GM18909 (cell line): ENCODE measurements at regions not wholly inside any gene's neighbourhood (a gene's known extent, or its start where the extent isn't known, plus 50 kb on each side); places are given as distances from the start of the nearest gene placed in this dataset.
"Not testable (repeated sequence)": the region's sequence is repeated elsewhere in the genome, so short reads cannot be mapped to it uniquely, and the experiment has no call there.

Experiments used
- ATAC-seq: cut with Tn5 transposase; IDR thresholded peaks from one replicate; pipeline ENCODE4 v1.9.1; 2021; ENCODE audit warnings: mild to moderate bottlenecking; ENCODE audit not compliant: unreplicated experiment, poor library complexity

DNA sequence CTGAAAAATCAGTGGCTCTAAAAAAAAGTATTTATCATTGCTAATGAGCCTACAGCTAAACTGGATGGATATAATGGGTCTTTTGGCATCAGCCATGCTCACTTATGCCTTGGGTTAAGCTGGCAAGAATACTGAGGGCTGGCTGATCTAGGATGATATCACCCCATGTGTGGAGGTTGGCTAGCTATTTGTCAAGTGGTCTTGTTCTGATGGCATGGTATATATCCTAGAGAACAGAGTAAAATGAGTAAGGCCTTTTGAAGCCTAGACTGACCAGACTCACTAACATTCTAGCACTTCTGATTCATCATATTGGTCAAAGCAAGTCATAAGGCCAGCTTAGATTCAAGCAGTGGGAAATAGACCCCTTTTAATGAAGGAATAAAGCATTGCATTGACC lies 383.0 kb downstream of the SLITRK1 start:
- no peak for ATAC-seq

DNA sequence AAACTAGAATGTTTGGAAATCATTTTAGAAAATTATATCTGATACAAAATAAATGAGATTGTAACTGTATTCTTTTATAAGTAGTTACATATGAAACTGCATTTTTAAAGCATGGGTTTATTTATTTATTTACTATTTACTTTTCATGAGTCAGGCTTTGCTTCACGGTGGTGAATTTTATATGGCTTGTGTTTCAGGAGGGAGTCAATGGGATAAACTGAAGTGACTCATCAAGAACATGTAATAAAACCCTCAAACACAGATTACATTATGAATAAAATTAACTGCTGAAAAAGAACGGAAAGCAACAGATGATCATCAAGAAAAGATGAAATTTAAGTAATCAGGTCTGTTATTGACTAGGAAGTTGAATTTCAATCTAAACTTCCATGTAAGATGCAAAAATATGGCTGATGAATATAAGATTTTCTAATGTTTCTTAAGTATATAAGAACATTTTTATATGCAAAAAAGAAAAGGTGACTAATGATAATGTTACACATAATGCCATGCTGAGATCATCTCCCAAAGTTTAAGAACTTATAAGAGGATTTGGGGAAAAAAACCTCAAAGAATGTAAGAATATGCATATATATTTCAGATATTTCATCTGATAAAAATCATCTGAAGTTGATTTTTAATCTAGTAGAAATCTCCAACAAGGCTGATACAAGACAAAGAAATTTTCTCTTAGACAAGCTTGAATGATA lies 383.6 kb downstream of the SLITRK1 start:
- no peak for ATAC-seq

DNA sequence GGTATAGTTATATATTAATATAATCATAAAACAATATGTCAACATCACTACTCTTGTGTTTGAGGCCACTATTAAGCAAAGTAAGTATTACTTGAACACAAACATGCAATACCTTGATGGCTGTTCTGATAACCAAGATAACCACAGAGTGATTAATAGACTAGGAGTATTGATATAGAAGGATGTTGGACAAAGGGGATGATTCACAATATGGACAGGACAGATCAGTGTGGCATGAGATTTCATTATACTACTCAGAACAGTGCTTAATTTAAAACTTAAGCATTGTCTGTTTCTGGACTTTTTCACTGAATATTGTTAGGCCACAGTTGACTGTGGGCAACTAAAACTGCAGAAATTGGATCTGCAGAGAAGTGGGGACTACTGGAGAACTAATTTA lies 384.2 kb downstream of the SLITRK1 start:
- no peak for ATAC-seq

DNA sequence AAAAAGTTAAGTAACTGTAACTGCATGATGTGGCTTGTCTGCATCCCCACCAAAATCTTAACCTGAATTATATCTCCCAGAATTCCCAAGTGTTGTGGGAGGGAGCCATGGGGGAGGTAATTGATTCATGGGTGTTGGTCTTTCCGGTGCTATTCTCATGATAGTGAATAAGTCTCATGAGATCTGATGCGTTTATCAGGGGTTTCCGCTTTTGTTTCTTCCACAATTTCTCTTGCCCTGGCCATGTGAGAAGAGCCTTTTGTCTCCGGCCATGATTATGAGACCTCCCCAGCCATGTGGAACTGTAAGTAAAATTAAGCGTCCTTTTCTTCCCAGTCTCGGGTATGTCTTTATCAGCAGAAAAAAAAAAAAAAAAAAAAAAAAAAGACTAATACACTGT lies 385.8 kb downstream of the SLITRK1 start:
- no peak for ATAC-seq

DNA sequence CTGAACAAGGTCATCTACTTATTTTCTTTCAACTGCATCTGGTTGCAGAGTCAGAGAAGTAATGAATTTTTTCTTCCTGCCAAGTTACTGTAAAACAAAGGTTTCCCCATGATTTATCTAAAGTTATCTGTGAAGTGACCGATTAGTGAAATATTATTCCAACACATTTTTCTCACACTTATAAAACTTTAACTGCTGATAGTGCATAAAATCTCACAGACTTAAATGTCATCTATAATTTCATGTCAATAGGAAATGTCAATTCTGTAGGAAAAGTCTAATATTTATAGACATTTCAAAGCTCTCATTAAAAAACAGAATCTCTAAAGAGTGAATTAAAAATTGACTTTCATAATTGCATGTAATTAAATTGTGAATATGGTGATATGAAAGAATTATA lies 397.2 kb downstream of the SLITRK1 start:
- ATAC-seq = no peak

DNA sequence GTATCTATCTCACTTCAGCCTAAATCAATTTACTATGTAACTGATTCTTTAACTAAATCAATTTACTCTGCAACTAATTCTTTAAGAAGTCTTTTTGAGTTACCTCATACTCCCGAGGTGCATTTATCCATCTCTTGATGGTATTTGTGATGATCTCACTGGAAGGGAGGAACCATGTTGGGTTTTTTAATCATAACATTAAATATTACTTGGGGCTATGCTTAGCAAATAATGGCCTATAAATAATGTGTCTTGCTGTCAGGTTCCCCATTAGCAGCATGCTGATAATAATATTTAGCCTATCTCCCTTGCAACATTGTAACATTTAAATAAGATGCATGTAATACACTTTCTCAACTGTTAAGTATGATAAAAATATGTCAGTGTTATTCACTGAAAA lies 411.3 kb downstream of the SLITRK1 start:
- no peak for ATAC-seq

DNA sequence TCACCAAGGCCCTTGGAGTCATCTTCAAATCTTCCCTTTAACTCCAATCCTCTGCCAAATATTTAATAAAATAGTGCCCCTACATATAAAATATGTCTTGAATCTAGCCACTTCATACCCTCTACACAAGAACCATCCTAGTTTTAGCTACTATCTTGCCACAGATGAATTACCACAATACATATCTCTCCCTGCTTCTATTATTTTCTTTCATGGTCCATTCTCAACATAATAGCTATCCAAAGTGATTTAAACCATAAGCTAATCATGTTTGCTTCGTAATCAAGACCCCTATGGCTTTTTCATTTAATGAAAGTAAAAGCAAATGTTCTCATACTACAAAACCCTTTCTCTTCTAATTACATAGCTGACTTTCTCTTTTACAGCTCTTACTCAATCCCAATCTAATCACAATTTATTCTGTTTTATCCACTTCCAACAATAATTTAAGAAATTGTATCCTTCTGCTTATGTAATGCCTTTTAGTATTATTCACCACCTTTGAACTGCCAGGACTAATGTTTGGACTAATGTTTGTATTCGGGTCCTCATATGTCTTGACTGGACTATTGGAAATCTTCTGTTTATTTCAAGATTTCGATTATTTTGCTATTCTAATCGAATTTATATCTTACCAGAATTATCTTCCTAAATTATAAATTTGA lies 412.0 kb downstream of the SLITRK1 start:
- no peak for ATAC-seq

DNA sequence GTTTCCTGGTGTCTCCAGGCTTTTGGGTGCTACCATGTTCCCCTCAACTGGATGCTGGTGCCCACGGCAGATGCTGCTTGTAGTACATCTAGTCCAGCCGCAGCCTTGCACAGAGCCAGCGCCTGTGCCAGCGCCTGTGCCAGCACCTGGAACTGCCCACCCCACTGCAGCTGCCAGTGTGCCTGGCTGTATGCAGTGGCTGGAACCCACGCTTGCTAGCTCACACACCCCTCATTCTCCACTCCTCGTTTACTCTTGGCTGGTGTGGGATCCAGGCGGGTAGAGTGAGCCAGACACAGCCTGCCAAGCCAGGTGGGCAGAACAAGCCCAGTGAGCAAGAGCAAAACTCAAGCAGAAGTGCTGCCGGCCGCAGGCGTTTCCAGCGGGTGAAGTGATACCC lies 428.6 kb downstream of the SLITRK1 start:
- ATAC-seq = no peak

DNA sequence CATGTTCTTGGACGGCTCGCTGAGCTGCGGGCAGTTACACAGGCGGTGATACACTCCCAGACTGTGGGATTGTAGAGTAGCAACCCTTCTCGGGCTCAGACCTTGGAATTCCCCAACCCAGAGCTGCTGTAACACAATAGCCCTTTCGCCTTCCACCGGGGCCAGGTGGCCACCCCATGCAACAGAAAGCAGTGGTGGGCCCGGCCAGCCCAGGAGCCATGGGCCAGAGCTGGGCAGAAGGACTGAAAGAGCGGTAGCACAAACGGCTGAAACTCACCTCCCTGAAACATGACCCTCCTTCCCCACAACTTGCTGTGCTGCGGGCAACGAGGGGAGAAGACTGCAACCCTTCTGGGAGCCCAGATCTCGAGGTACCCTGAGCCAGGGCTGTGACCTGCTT lies 429.0 kb downstream of the SLITRK1 start:
- no peak for ATAC-seq

DNA sequence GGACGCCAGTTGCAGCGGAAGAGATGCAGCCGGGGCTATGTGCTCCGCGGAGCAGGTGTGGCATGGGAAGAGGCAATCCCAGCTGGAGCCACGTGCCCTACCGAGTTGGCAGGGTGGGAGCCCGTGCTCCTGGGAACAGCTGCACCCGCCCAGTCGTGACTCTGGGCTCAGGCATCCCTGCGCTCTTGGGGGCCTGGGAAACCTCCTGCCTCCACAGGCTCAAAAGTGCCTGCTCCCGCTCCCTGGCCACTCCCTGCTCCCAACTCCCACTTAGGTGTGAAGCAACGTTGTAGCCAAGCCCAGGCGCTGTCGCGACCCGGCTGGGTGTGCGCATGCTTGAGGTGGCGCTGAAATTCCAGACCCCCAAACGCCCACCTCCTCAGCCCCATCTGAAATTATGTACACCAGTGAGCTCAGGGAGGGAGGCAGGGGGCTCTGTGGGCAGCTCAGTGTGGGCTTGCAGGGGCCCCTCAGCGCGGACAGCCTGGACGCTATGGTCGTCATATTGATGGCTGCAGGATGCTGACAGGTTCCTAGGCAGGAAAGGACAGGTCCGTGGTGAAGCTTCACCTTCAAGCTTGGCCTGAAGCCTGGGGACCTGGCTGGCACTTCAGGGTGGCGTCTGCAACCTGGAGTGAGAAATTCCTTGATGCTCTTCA lies 429.9 kb downstream of the SLITRK1 start:
- no peak for ATAC-seq

DNA sequence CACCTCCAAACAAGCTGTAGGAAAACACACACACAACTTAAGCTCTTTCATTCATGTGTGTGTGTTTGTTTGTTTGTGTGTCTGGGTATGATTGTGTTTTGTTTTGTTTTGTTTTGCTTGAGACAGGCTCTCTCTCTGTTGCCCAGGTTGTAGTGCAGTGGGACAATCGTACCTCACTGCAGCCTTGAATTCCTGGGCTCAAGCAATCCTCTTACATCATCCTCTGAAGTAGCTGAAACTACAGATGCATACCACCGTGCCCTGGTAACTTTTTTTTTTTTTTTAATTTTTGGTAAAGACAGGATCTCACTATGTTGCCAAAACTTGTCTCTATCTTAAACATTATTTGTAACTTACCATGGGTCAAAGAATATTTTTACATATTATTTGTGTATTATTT lies 431.7 kb downstream of the SLITRK1 start:
- ATAC-seq = no peak

DNA sequence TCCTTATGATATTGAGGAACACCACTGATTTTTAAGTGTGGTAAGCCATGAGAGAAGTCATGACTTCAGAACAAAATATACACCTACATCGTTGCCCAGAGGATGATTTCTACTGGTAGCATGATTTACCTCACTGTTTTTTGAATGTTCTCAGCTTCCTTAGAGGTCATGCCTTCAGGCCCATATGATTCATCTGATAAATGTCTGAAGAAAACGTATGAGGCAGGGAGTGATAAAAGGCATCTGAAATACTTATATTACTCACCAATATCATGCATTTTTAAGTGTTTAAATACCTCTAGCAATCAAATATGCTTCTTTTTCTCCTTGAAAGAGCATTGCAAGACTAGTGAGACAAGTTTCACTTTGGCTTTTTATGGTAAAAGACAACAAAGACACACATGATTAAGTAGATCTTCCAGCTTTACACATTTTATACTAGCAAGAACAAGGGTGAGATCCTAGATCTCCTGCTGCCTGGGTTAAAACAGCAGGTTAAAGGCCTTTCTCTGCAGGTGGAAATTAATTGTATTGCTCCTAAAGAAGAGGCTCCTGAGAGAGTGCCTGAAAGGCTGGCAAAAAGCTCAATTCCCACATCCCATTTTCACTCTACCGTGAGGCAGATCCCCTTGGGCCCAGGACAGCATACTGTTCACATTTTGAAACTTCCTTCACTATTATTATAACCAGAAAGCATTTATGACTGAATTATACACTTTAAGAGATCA lies 432.4 kb downstream of the SLITRK1 start:
- no peak for ATAC-seq

DNA sequence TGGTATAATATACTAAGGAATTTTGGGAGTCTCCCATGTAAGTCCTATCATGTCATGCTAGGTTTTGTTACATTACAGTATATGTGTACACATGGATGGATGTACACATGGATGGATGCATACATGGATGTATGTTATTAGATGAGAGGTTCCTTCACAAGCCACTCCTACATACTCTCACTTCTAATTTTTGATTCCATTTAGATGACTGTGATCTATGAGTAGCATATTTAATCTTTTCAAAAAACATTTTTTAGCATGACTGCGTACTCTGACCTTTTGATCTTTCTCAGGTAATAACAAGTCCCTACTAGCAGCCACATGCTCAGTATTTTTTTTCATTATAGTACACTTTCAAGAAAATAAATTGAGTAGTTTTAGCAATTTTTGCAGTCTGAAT lies 441.8 kb downstream of the SLITRK1 start:
- ATAC-seq = no peak

DNA sequence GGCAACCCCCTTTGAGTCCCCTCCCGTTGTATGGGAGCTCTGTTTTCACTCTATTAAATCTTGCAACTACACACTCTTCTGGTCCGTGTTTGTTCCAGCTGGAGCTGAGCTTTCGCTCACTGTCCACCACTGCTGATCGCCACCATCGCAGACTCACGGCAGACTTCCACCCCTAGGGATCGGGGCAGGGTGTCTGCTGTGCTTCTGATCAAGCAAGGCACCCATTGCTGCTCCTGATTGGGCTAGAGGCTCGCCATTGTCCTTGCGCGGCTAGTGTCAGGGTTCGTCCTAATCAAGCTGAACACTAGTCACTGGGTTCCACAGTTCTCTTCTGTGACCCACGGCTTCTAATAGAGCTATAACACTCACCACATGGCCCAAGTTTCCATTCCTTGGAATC lies 442.8 kb downstream of the SLITRK1 start:
- ATAC-seq = not testable (repeated sequence)

DNA sequence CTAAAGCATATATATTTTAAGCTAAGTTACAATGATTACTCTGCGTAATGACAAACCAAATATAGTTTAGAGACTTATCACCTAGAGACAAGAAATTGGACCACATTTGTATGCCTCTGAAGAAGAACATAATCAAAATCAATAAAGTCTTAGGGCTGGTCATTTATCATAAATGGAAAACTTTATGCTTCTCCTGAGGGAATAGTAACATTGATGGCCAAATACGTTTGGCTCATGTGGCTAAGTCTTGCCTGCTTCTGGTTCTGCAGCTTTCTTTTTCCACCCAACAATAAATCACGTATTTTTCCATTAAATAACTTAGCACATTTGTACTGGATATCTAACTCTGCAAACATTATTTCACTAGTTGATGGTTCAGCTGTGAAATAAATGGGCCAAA lies 458.4 kb downstream of the SLITRK1 start:
- no peak for ATAC-seq

DNA sequence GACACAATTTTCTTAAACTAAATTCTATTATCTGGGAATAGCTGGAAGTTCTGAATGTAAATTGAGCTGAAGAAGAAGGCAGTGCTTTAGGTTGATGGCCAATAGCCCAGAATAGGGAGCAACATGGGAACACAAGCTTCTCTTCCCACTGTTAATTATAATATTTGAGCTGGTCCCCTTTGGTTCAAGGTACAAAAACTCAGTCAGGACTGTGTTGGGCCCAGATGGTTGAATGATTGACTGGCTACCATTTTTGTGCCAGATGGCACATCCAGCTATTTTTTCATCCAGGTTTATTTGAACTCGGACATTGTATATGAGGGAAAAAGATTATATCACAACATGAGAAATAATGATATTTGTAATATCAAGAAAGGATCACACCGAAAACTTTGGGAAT lies 458.9 kb downstream of the SLITRK1 start:
- ATAC-seq = no peak

DNA sequence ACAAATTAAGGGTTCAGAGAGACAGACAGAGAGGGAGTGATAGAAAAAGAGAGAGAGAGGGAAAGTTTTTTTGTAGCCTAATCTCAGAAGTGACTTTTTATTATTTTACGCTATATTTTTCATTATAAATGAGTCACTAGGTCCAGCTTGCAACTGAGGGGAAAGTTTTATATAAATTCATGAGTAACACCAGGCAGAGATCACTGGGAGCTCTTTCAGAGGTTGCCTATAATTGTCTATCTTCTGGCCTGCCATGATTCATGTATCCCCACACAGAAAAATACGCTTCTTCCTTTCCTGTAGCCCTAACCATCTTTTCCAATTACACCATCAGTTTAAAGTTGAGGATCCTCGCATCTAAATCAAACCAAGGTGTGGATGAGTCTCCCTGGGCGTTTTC lies 467.9 kb downstream of the SLITRK1 start:
- ATAC-seq = no peak

DNA sequence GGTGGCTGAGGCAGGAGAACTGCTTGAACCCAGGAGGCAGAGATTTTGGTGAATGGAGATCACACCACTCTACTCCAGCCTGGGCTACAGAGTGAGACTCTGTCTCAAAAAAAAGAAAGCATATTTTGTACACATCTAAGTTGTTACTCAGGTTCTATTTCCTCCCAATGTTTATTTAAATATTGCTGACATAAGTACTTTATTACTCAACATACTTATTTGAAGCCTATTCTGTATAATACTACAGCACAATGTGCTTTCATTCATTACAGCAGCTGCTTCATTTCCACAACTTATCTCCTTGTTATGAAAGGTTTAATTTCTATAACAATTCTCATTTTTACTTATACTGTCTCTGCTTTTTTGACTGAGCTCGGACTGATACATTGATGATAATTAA lies 495.7 kb downstream of the SLITRK1 start:
- no peak for ATAC-seq

DNA sequence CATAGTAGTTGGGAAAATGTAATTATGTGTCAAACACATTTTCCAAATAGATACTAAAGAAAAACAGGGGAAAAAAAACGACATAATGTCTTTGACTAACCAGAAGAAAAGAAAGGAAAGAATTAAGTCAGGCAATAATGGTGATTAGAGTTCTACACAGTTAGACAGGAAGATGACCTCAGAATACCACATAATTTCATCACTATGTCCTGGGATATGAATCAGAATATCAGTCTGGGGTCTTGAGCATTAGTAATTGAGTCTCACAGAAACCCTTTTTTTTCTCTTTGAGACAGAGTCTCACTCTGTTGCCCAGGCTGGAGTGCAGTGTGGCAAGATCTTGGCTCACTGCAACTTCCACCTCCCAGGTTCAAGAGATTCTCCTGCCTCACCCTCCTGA lies 503.4 kb downstream of the SLITRK1 start:
- ATAC-seq = no peak

DNA sequence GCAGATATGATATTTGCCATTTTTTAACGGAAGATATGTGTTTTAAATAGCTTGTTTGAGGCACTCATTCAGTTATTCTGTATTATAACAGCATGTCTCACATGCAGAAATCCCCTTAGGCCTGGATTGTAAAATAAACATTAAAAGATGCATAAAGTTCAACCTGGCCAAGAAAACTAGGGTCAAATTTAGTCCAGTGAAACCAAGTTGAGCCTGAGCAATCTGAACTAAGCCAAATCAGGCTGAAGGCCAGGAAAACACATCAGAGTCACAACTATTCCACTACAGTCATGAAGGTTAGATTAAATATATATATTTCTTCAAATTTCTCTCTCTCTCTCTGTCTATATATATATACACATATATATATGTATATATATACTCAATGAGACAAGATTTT lies 504.8 kb downstream of the SLITRK1 start:
- ATAC-seq = no peak

DNA sequence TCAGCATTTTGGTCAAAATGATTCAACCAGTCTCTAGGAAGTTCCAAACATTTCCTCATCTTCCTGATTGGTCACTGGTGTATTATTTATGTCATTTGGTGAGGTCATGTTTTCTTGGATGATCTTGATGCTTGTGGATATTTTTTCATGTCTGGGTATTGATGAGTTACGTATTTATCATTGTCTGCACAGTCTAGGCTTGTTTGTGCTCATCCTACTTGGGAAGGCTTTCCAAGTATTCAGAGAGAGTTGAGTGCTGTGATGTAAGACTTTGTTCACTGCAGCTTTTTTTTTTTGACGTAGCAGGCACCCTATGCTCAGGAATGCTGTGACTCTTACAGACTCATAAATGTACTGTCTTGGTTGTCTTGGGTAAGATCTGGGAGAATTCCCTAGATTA lies 509.5 kb downstream of the SLITRK1 start:
- ATAC-seq = no peak
